ENCODE measurements at regions not wholly inside any gene's neighbourhood (a gene's known extent, or its start where the extent isn't known, plus 50 kb on each side); places are given as distances from the start of the nearest gene placed in this dataset.

GRCh38 chr4:178426871-178427270 is 984.6 kb upstream of the AGA start:
- TF ChIP-seq CTCF (IDR thresholded peaks at IDR 0.05), result no peak
- DNase-seq (no peak), ATAC-seq (no peak)
- intact Hi-C loops (cut with DNase I), result no loop called here
- Histone ChIP-seq H3K4me3 (no peak overlapping the region), H3K4me1 (no peaks in the 10 kb centered on the region), H3K9me3 (peaks cover 0 to 10% of the 10 kb centered on the region in 2 donors), H3K27me3 (no peaks in the 10 kb centered on the region), H3K36me3 (no peaks in the 10 kb centered on the region), H3K27ac (no peak overlapping the region)

GRCh38 chr4:178427663-178428062 is 985.4 kb upstream of the AGA start:
- H3K27ac ChIP-seq, result no peak overlapping the region
- H3K36me3 ChIP-seq, result no peaks in the 10 kb centered on the region
- H3K27me3 ChIP-seq, result no peaks in the 10 kb centered on the region
- H3K4me3 ChIP-seq, result no peak overlapping the region
- peaks cover 0 to 9% of the 10 kb centered on the region in 2 donors for H3K9me3 ChIP-seq
- DNase-seq, result no peak
- no peak for TF ChIP-seq CTCF (IDR thresholded peaks at IDR 0.05)
- H3K4me1 ChIP-seq, result no peaks in the 10 kb centered on the region
- ATAC-seq, result no peak
- intact Hi-C loops (cut with DNase I), result no loop called here

GRCh38 chr4:178448372-178449035 is 1006.3 kb upstream of the AGA start:
- DNase-seq (no peak), ATAC-seq (no peak)
- H3K27ac ChIP-seq, result no peak overlapping the region
- H3K36me3 ChIP-seq, result no peaks in the 10 kb centered on the region
- no peaks in the 10 kb centered on the region for H3K4me1 ChIP-seq
- H3K9me3 ChIP-seq, result peaks cover 0 to 25% of the 10 kb centered on the region in 2 donors
- TF ChIP-seq CTCF (IDR thresholded peaks at IDR 0.05), result no peak
- H3K27me3 ChIP-seq, result no peaks in the 10 kb centered on the region
- intact Hi-C loops (cut with DNase I), result no loop called here
- no peak overlapping the region for H3K4me3 ChIP-seq

- ATAC-seq (no peak), DNase-seq (no peak)
- H3K4me3 ChIP-seq, result no peak overlapping the region
- H3K27ac ChIP-seq, result no peak overlapping the region
- TF ChIP-seq CTCF (IDR thresholded peaks at IDR 0.05), result no peak
- intact Hi-C loops (cut with DNase I), result no loop called here
- H3K4me1 ChIP-seq, result no peaks in the 10 kb centered on the region
- no peaks in the 10 kb centered on the region for H3K27me3 ChIP-seq
- H3K9me3 ChIP-seq, result peaks cover 0 to 29% of the 10 kb centered on the region in 2 donors
- H3K36me3 ChIP-seq, result no peaks in the 10 kb centered on the region
These were observed 1008.4 kb upstream of the AGA start for GRCh38 chr4:178450614-178451013.

- H3K4me3 ChIP-seq, result no peak overlapping the region
- no peaks in the 10 kb centered on the region for H3K27me3 ChIP-seq
- H3K36me3 ChIP-seq, result no peaks in the 10 kb centered on the region
- no peak overlapping the region for H3K27ac ChIP-seq
- H3K4me1 ChIP-seq, result no peaks in the 10 kb centered on the region
- intact Hi-C loops (cut with DNase I), result no loop called here
- peaks cover 0 to 26% of the 10 kb centered on the region in 2 donors for H3K9me3 ChIP-seq
- ATAC-seq (no peak), DNase-seq (no peak)
- TF ChIP-seq CTCF (IDR thresholded peaks at IDR 0.05), result no peak
These were observed 1010.8 kb upstream of the AGA start for GRCh38 chr4:178453057-178453456.
